Islet precursor cell (in vitro differentiated cells): ENCODE measurements at regions not wholly inside any gene's neighbourhood (a gene's known extent, or its start where the extent isn't known, plus 50 kb on each side); places are given as distances from the start of the nearest gene placed in this dataset.
"Not testable (repeated sequence)": the region's sequence is repeated elsewhere in the genome, so short reads cannot be mapped to it uniquely, and the experiment has no call there.

ENCODE experiments used
- DNase-seq: peaks from one replicate; pipeline ENCODE4 v3.0.0-alpha.2; 2018

GRCh38 chr6:126821706-126822105, 296.8 kb upstream of the RSPO3 start:
- DNase-seq, result no peak

GRCh38 chr6:126824226-126824625, 294.2 kb upstream of the RSPO3 start:
- no peak for DNase-seq

- no peak for DNase-seq
These were observed 293.7 kb upstream of the RSPO3 start for GRCh38 chr6:126824815-126825214.

- no peak for DNase-seq
These were observed 292.2 kb upstream of the RSPO3 start for GRCh38 chr6:126826166-126826714.

GRCh38 chr6:126831461-126831860, 287.0 kb upstream of the RSPO3 start:
- no peak for DNase-seq

- no peak for DNase-seq
These were observed 275.7 kb upstream of the RSPO3 start for GRCh38 chr6:126842769-126843168.

- DNase-seq, result no peak
These were observed 270.4 kb upstream of the RSPO3 start for GRCh38 chr6:126848119-126848518.

GRCh38 chr6:126867641-126868040, 250.8 kb upstream of the RSPO3 start:
- DNase-seq, result no peak

GRCh38 chr6:126873351-126873750, 245.1 kb upstream of the RSPO3 start:
- no peak for DNase-seq

- no peak for DNase-seq
These were observed 244.7 kb upstream of the RSPO3 start for GRCh38 chr6:126873791-126874190.

- no peak for DNase-seq
These were observed 242.0 kb upstream of the RSPO3 start for GRCh38 chr6:126876446-126876845.

GRCh38 chr6:126880964-126881363, 237.5 kb upstream of the RSPO3 start:
- DNase-seq, result no peak

- no peak for DNase-seq
These were observed 232.4 kb upstream of the RSPO3 start for GRCh38 chr6:126886106-126886505.

GRCh38 chr6:126888727-126889725, 229.4 kb upstream of the RSPO3 start:
- no peak for DNase-seq

GRCh38 chr6:126890055-126890454, 228.4 kb upstream of the RSPO3 start:
- no peak for DNase-seq

GRCh38 chr6:126891158-126891557, 227.3 kb upstream of the RSPO3 start:
- DNase-seq, result no peak

GRCh38 chr6:126892869-126893268, 225.6 kb upstream of the RSPO3 start:
- DNase-seq, result not testable (repeated sequence)

- DNase-seq, result no peak
These were observed 220.7 kb upstream of the RSPO3 start for GRCh38 chr6:126897758-126898157.

GRCh38 chr6:126904176-126904575, 214.3 kb upstream of the RSPO3 start:
- no peak for DNase-seq

- DNase-seq, result no peak
These were observed 212.6 kb upstream of the RSPO3 start for GRCh38 chr6:126905917-126906316.

GRCh38 chr6:126907312-126907711, 211.2 kb upstream of the RSPO3 start:
- DNase-seq, result no peak

GRCh38 chr6:126907996-126908395, 210.5 kb upstream of the RSPO3 start:
- no peak for DNase-seq

- no peak for DNase-seq
These were observed 209.0 kb upstream of the RSPO3 start for GRCh38 chr6:126909493-126909892.

GRCh38 chr6:126913651-126914050, 204.8 kb upstream of the RSPO3 start:
- no peak for DNase-seq
